IMR-90 (cell line): ENCODE measurements at regions not wholly inside any gene's neighbourhood (a gene's known extent, or its start where the extent isn't known, plus 50 kb on each side); places are given as distances from the start of the nearest gene placed in this dataset.

ENCODE experiments used
- ATAC-seq: fragments of 200-7000 bp; cut with Tn5 transposase; 2 replicates; pipeline ENCODE4 v1.9.1; 2020; ENCODE audit warnings: low read depth, mild to moderate bottlenecking, moderate library complexity
- BruUV-seq: library from RNA; stranded (reverse); fragments of 400-500 nt; replicated peaks from 2 replicates; lab custom pipeline; 2021; lab: Mats Ljungman, UMichigan
- CTCF ChIA-PET: fragments of 300-600 bp; formaldehyde crosslinking; extraction: SDS; loops from one replicate; lab custom pipeline; 2021; ENCODE audit warnings: antibody characterized with exemption; lab: Yijun Ruan, JAX
- POLR2A ChIA-PET: fragments of 300-600 bp; sonication (Branson Sonifier 250); formaldehyde crosslinking; loops from one replicate; lab custom pipeline; 2022; ENCODE audit warnings: antibody characterized with exemption; ENCODE audit not compliant: unreplicated experiment; lab: Charles Lee
- DNase-seq: peaks from one replicate; pipeline ENCODE4 v3.0.0; 2013
- H2AFZ ChIP-seq: replicated peaks from 2 replicates; pipeline ENCODE3; 2013; ENCODE audit warnings: low read length, mild to moderate bottlenecking; ENCODE audit not compliant: poor library complexity
- H2AK5ac ChIP-seq: 2 replicates; pipeline ENCODE4 v1.6.1; 2013; ENCODE audit warnings: low read depth, low read length, inconsistent platforms
- H2AK9ac ChIP-seq: replicated peaks from 2 replicates; pipeline ENCODE3; 2013; ENCODE audit warnings: mild to moderate bottlenecking, low read depth, low read length, moderate library complexity; ENCODE audit not compliant: poor library complexity
- H2BK120ac ChIP-seq: 2 replicates; pipeline ENCODE4 v1.6.1; 2013; ENCODE audit warnings: low read depth, low read length, inconsistent platforms
- H2BK15ac ChIP-seq: 3 replicates; pipeline ENCODE4 v1.6.1; 2013; ENCODE audit warnings: low read depth, low read length, inconsistent platforms
- H2BK20ac ChIP-seq: 2 replicates; pipeline ENCODE4 v1.6.1; 2013; ENCODE audit warnings: low read depth, mild to moderate bottlenecking, inconsistent platforms, low read length, moderate library complexity
- H2BK5ac ChIP-seq: 2 replicates; pipeline ENCODE4 v1.6.1; 2013; ENCODE audit warnings: mild to moderate bottlenecking, low read depth, low read length, inconsistent platforms; ENCODE audit not compliant: poor library complexity, severe bottlenecking
- H3K14ac ChIP-seq: replicated peaks from 2 replicates; pipeline ENCODE4 v1.6.1; 2013; ENCODE audit warnings: low read depth, low read length, inconsistent platforms
- H3K18ac ChIP-seq: 2 replicates; pipeline ENCODE4 v1.6.1; 2013; ENCODE audit warnings: low read depth, low read length, control low read depth
- H3K23ac ChIP-seq: 2 replicates; pipeline ENCODE4 v1.6.1; 2013; ENCODE audit warnings: low read depth, low read length, inconsistent platforms
- H3K27ac ChIP-seq: 2 replicates; pipeline ENCODE4 v1.5.1; 2013; ENCODE audit warnings: mild to moderate bottlenecking, control low read depth, low read length; ENCODE audit not compliant: insufficient read depth
- H3K27me3 ChIP-seq: 2 replicates; pipeline ENCODE4 v1.6.1; 2013; ENCODE audit warnings: low read length; ENCODE audit not compliant: control insufficient read depth, insufficient read depth
- H3K36me3 ChIP-seq: 2 replicates; pipeline ENCODE4 v1.6.1; 2013; ENCODE audit warnings: low read length, mixed read lengths; ENCODE audit not compliant: control insufficient read depth, insufficient read depth
- H3K4ac ChIP-seq: 2 replicates; pipeline ENCODE4 v1.6.1; 2013; ENCODE audit warnings: low read depth, low read length, inconsistent platforms
- H3K4me1 ChIP-seq: 2 replicates; pipeline ENCODE4 v1.6.1; 2013; ENCODE audit warnings: low read length, mixed read lengths; ENCODE audit not compliant: control insufficient read depth, insufficient read depth
- H3K4me2 ChIP-seq: 2 replicates; pipeline ENCODE4 v1.6.1; 2013; ENCODE audit warnings: low read depth, mild to moderate bottlenecking, control low read depth, low read length, moderate library complexity
- H3K4me3 ChIP-seq: 2 replicates; pipeline ENCODE4 v1.5.1; 2013; ENCODE audit warnings: low read depth, mild to moderate bottlenecking, control low read depth, low read length, moderate library complexity; ENCODE audit not compliant: insufficient read depth
- H3K56ac ChIP-seq: 2 replicates; pipeline ENCODE4 v1.6.1; 2013; ENCODE audit warnings: low read length, inconsistent platforms; ENCODE audit not compliant: insufficient read depth; ENCODE audit errors: extremely low read depth
- H3K79me1 ChIP-seq, 2 experiments: 2 replicates each; pipeline ENCODE4 v1.6.1; 2013; ENCODE audit warnings: low read length in 2 of 2, inconsistent platforms in 1 of 2, low read depth in 1 of 2
- H3K9ac ChIP-seq: 2 replicates; pipeline ENCODE4 v1.6.1; 2013; ENCODE audit warnings: low read depth, low read length, control low read depth
- H3K9me1 ChIP-seq: 2 replicates; pipeline ENCODE4 v1.6.1; 2013; ENCODE audit warnings: low read length, inconsistent platforms; ENCODE audit not compliant: insufficient read depth
- H3K9me3 ChIP-seq: 2 replicates; pipeline ENCODE4 v1.6.1; 2013; ENCODE audit warnings: low read length; ENCODE audit not compliant: control insufficient read depth, insufficient read depth
- H4K20me1 ChIP-seq: 2 replicates; pipeline ENCODE4 v1.6.1; 2013; ENCODE audit warnings: low read length, inconsistent platforms; ENCODE audit not compliant: insufficient read depth
- H4K5ac ChIP-seq: 2 replicates; pipeline ENCODE4 v1.6.1; 2013; ENCODE audit warnings: mild to moderate bottlenecking, low read depth, low read length, control low read depth
- H4K8ac ChIP-seq, 2 experiments: 2 replicates each; pipeline ENCODE4 v1.6.1; 2013; ENCODE audit warnings: low read depth in 2 of 2, low read length in 2 of 2, control low read depth in 1 of 2, inconsistent platforms in 1 of 2
- H4K91ac ChIP-seq: 2 replicates; pipeline ENCODE4 v1.6.1; 2013; ENCODE audit warnings: low read depth, low read length, inconsistent platforms; ENCODE audit not compliant: insufficient read depth
- BHLHE40 ChIP-seq: fragments of 150-350 bp; IDR thresholded peaks from 2 replicates; pipeline ENCODE4 v1.6.1; 2016; ENCODE audit warnings: mild to moderate bottlenecking, low read depth, low read length
- CEBPB ChIP-seq: IDR thresholded peaks from 2 replicates; pipeline ENCODE4 v1.6.1; 2012; ENCODE audit warnings: low read depth, low read length, improper control_type of control experiment
- CHD1 ChIP-seq: IDR thresholded peaks from 2 replicates; pipeline ENCODE4 v1.6.1; 2012; ENCODE audit warnings: low read depth, low read length, improper control_type of control experiment
- CTCF ChIP-seq: conservative IDR thresholded peaks from 2 replicates; pipeline ENCODE4 v1.5.1; 2012; ENCODE audit warnings: mild to moderate bottlenecking, low read depth, low read length, improper control_type of control experiment
- ELK1 ChIP-seq: fragments of 150-350 bp; IDR thresholded peaks from 2 replicates; pipeline ENCODE4 v1.6.1; 2016; ENCODE audit warnings: low read depth, mild to moderate bottlenecking, low read length, moderate library complexity, borderline replicate concordance
- FOS ChIP-seq: fragments of 150-350 bp; IDR thresholded peaks from 2 replicates; pipeline ENCODE4 v1.6.1; 2016; ENCODE audit warnings: low read depth, low read length
- MAFK ChIP-seq: IDR thresholded peaks from 2 replicates; pipeline ENCODE4 v1.6.1; 2012; ENCODE audit warnings: low read depth, low read length, improper control_type of control experiment
- MAZ ChIP-seq: IDR thresholded peaks from 2 replicates; pipeline ENCODE4 v1.6.1; 2012; ENCODE audit warnings: low read depth, mild to moderate bottlenecking, low read length, improper control_type of control experiment, moderate library complexity, borderline replicate concordance
- MXI1 ChIP-seq: IDR thresholded peaks from 2 replicates; pipeline ENCODE4 v1.6.1; 2012; ENCODE audit warnings: low read depth, mild to moderate bottlenecking, low read length, moderate library complexity, borderline replicate concordance
- NFE2L2 ChIP-seq: fragments of 150-350 bp; IDR thresholded peaks from 2 replicates; pipeline ENCODE4 v1.6.1; 2016; ENCODE audit warnings: low read depth, mild to moderate bottlenecking, low read length
- POLR2A ChIP-seq: IDR thresholded peaks from 2 replicates; pipeline ENCODE4 v1.6.1; 2012; ENCODE audit warnings: mild to moderate bottlenecking, low read depth, low read length
- RAD21 ChIP-seq: IDR thresholded peaks from 2 replicates; pipeline ENCODE4 v1.6.1; 2012; ENCODE audit warnings: low read length, improper control_type of control experiment
- RCOR1 ChIP-seq: IDR thresholded peaks from 2 replicates; pipeline ENCODE4 v1.6.1; 2012; ENCODE audit warnings: mild to moderate bottlenecking, low read length, improper control_type of control experiment; ENCODE audit not compliant: insufficient replicate concordance
- RFX5 ChIP-seq: IDR thresholded peaks from 2 replicates; pipeline ENCODE4 v1.8.0; 2012; ENCODE audit warnings: low read depth, mild to moderate bottlenecking, low read length, moderate library complexity
- SMC3 ChIP-seq: fragments of 150-350 bp; IDR thresholded peaks from 2 replicates; pipeline ENCODE4 v1.6.1; 2016; ENCODE audit warnings: low read depth, mild to moderate bottlenecking, antibody characterized with exemption, low read length, moderate library complexity
- WGBS, 2 experiments: methylation state at CpG; one replicate each; pipeline versions ENCODE4 v1.1.5 to v1.1.7; 2013; ENCODE audit warnings: missing lambda C conversion rate in 2 of 2; ENCODE audit not compliant: insufficient read length in 1 of 2; ENCODE audit errors: extremely low coverage in 2 of 2; 5-methylcytosine and 5-hydroxymethylcytosine counted together
- dilution Hi-C: fragments of 300-500 bp; cut with HindIII; formaldehyde crosslinking; loops from one replicate; pipeline ENCODE4 v1.14.3; 2018; ENCODE audit warnings: low sequenced_read_pairs; ENCODE audit not compliant: unreplicated experiment
- in situ Hi-C: fragments of 300-500 bp; cut with MboI; formaldehyde crosslinking; loops from 3 replicates; pipeline ENCODE4 v1.14.3; 2019; ENCODE audit warnings: low sequenced_read_pairs, inconsistent platforms, mixed read lengths
- intact Hi-C: fragments of 100-400 bp; cut with micrococcal nuclease; formaldehyde crosslinking; loops from 2 replicates; pipeline ENCODE4 v1.10.0; 2022
- TF ChIP-seq, protein P1 (sequence below): fragments of 150-350 bp; IDR thresholded peaks from 2 replicates; pipeline ENCODE4 v1.6.1; 2017; ENCODE audit warnings: mild to moderate bottlenecking, antibody characterized with exemption, low read length, low read depth

GRCh38 chr20:12399110-12399836 is 481.6 kb downstream of the BTBD3 start:
- Histone ChIP-seq H3K18ac (no peak overlapping the region), H3K4ac (no peak overlapping the region), H4K5ac (no peak overlapping the region), H2BK15ac (no peak overlapping the region), H3K27ac (no peak overlapping the region), H3K4me2 (no peak overlapping the region), H2AK5ac (no peak overlapping the region), H3K56ac (no peak overlapping the region), H3K79me1 (no peaks in the 10 kb centered on the region), H3K4me3 (no peak overlapping the region), H2BK5ac (no peak overlapping the region), H2AK9ac (no peak overlapping the region), H3K4me1 (no peaks in the 10 kb centered on the region), H3K36me3 (no peaks in the 10 kb centered on the region), H2BK120ac (no peak overlapping the region), H2AFZ (no peak overlapping the region), H3K9me1 (no peaks in the 10 kb centered on the region), H3K9ac (no peak overlapping the region), H4K20me1 (no peaks in the 10 kb centered on the region), H2BK20ac (no peak overlapping the region), H4K91ac (no peak overlapping the region), H3K23ac (no peak overlapping the region), H3K27me3 (no peaks in the 10 kb centered on the region), H4K8ac (no peak overlapping the region), H3K14ac (no peak overlapping the region), H3K9me3 (peaks cover 15% of the 10 kb centered on the region)
- TF ChIP-seq CEBPB: no peak
- TF ChIP-seq NFE2L2: no peak
- TF ChIP-seq ELK1: no peak
- TF ChIP-seq RFX5: no peak
- no peak for TF ChIP-seq MAFK
- TF ChIP-seq MAZ: no peak
- TF ChIP-seq POLR2A: no peak
- no peak for TF ChIP-seq RCOR1
- TF ChIP-seq SMC3: no peak
- no peak for TF ChIP-seq RAD21
- no peak for TF ChIP-seq CHD1
- no peak for TF ChIP-seq BHLHE40
- TF ChIP-seq, protein P1, sequence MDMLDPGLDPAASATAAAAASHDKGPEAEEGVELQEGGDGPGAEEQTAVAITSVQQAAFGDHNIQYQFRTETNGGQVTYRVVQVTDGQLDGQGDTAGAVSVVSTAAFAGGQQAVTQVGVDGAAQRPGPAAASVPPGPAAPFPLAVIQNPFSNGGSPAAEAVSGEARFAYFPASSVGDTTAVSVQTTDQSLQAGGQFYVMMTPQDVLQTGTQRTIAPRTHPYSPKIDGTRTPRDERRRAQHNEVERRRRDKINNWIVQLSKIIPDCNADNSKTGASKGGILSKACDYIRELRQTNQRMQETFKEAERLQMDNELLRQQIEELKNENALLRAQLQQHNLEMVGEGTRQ: no peak
- no peak for TF ChIP-seq MXI1
- TF ChIP-seq CTCF: no peak
- no peak for TF ChIP-seq FOS
- intact Hi-C loops (no loop called here), in situ Hi-C loops (no loop called here), dilution Hi-C loops (no loop called here)
- no peak for ATAC-seq
- no peak for DNase-seq
- CTCF ChIA-PET: no interaction called here
- no CpG with 5 or more reads among the region's 4 CpGs for WGBS, 2 experiments
- no TSS peak for BruUV-seq
- POLR2A ChIA-PET: no interaction called here
